ENCODE measurements at regions not wholly inside any gene's neighbourhood (a gene's known extent, or its start where the extent isn't known, plus 50 kb on each side); places are given as distances from the start of the nearest gene placed in this dataset.

DNA sequence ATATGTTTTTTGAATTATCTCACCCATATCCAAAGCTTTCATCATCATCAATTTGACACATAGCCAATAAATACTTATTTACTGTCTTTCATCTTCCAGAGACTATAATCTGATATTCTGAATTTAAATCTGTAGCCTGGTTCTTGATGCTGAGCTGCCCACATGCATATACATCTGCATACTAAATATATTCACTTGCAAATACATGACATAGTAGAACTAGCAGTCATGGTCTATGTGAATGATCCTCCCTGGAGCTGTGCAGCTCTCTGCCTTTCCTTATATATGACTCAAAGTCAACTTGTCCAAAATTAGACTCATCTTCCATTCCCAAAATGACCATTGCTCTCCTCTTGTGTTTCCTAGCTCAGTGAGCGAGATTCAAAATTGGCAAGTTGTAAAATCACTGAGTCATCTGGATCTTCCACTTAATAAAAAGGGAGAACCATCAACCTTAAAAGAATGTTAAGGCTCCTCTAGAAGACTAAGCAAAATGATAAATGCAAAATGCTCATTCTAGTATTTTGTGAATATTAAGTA, 448.2 kb downstream of the PPARGC1A start:
- no peaks in the 10 kb centered on the region for H3K9me3 ChIP-seq
- TF ChIP-seq, protein P1, sequence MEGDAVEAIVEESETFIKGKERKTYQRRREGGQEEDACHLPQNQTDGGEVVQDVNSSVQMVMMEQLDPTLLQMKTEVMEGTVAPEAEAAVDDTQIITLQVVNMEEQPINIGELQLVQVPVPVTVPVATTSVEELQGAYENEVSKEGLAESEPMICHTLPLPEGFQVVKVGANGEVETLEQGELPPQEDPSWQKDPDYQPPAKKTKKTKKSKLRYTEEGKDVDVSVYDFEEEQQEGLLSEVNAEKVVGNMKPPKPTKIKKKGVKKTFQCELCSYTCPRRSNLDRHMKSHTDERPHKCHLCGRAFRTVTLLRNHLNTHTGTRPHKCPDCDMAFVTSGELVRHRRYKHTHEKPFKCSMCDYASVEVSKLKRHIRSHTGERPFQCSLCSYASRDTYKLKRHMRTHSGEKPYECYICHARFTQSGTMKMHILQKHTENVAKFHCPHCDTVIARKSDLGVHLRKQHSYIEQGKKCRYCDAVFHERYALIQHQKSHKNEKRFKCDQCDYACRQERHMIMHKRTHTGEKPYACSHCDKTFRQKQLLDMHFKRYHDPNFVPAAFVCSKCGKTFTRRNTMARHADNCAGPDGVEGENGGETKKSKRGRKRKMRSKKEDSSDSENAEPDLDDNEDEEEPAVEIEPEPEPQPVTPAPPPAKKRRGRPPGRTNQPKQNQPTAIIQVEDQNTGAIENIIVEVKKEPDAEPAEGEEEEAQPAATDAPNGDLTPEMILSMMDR (IDR thresholded peaks at IDR 0.05; ENCODE audit: low read depth, low read length), result no peak
- no peaks in the 10 kb centered on the region for H3K36me3 ChIP-seq
- DNase-seq, result no peak
- H3K27me3 ChIP-seq, result no peaks in the 10 kb centered on the region
- H3K4me1 ChIP-seq, result no peaks in the 10 kb centered on the region
- no peak overlapping the region for H3K4me3 ChIP-seq (ENCODE audit: low read depth, low read length)

DNA sequence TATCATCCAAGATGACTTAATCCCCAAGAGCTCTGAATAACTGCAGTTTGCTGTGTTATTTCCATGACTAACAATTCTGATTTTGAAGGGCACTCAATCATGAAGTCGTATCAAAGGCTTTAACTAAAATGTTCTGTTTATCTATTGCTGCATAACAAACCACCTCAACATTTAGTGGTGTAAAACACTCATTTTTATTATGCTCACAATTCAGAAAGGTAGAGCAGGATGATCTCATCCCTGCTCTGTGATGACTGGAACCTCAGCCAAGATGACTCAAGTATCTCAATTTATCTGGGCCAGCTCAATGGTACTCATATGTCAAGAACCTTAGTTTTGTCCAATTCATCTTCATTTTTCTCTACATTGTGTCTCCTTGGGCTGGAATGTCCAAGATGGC, 451.1 kb downstream of the PPARGC1A start:
- TF ChIP-seq, protein P1 (IDR thresholded peaks at IDR 0.05; ENCODE audit: low read depth, low read length), result no peak
- Histone ChIP-seq H3K9me3 (no peaks in the 10 kb centered on the region), H3K4me1 (no peaks in the 10 kb centered on the region), H3K27me3 (no peaks in the 10 kb centered on the region), H3K36me3 (no peaks in the 10 kb centered on the region), H3K4me3 (ENCODE audit: low read depth, low read length) (no peak overlapping the region)
- no peak for DNase-seq

DNA sequence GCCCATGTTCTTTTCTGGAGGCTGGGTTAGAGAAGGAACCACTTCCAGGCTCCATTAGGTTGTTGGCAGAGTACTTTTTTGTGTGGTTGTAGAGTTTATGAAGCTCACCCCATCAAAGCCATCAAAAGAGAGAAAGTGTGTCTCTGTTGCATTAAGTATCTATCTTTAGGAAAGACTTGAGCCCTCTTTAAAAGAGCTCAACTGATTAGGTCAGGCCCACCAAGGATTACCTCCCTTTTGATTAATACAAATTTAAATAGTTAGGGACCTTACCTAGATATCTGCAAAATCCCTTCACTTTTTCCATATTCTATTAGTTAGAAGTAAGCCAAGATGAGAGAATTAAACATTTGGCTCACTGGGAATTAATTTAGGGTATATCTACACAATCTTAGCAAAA, 460.4 kb downstream of the PPARGC1A start:
- Histone ChIP-seq H3K4me3 (ENCODE audit: low read depth, low read length) (no peak overlapping the region), H3K9me3 (no peaks in the 10 kb centered on the region), H3K4me1 (no peaks in the 10 kb centered on the region), H3K36me3 (no peaks in the 10 kb centered on the region), H3K27me3 (no peaks in the 10 kb centered on the region)
- TF ChIP-seq, protein P1 (IDR thresholded peaks at IDR 0.05; ENCODE audit: low read depth, low read length), result no peak
- DNase-seq, result no peak

DNA sequence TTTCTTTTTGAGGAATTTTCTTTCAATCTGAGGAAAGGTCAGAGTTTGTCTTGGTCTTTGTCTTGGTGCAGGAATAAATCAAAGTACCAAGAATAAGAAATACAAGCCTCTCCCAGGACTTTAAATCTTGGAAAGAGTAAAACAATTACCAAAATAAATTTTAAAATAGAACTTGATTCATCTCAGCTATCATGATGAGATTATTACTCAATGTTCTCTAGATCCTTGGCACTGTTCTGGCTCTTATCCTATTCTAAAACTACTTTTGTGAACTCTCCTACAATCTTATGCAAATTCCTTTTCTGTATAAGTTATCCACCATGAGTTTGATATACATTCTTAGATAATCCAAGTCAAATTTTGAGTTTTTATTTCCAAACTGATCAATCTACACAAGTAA, 464.3 kb downstream of the PPARGC1A start:
- Histone ChIP-seq H3K27me3 (no peaks in the 10 kb centered on the region), H3K36me3 (no peaks in the 10 kb centered on the region), H3K4me1 (no peaks in the 10 kb centered on the region), H3K9me3 (no peaks in the 10 kb centered on the region), H3K4me3 (ENCODE audit: low read depth, low read length) (no peak overlapping the region)
- TF ChIP-seq, protein P1 (IDR thresholded peaks at IDR 0.05; ENCODE audit: low read depth, low read length), result no peak
- no peak for DNase-seq

DNA sequence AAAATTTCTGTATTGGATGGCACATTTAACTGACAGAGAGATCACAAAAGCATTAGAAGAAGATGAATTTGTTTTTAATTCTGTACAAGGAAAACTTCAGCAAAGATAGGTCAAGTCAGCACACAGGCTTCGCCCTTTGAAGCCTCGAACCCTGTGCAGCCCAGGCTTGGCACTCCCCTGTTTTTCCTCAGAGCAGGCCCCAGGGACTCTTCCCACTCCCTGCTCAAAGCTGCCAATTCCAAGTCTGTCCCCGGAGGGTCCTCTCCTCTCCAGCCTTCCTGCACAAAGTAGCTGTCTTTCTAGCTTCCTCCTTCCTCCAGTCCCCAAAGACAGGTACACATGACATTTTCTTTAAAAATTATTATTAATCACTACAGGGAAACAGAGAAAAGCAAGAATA, 466.3 kb downstream of the PPARGC1A start:
- Histone ChIP-seq H3K4me3 (ENCODE audit: low read depth, low read length) (no peak overlapping the region), H3K36me3 (no peaks in the 10 kb centered on the region), H3K4me1 (no peaks in the 10 kb centered on the region), H3K9me3 (no peaks in the 10 kb centered on the region), H3K27me3 (no peaks in the 10 kb centered on the region)
- TF ChIP-seq, protein P1 (IDR thresholded peaks at IDR 0.05; ENCODE audit: low read depth, low read length), result no peak
- DNase-seq, result no peak

DNA sequence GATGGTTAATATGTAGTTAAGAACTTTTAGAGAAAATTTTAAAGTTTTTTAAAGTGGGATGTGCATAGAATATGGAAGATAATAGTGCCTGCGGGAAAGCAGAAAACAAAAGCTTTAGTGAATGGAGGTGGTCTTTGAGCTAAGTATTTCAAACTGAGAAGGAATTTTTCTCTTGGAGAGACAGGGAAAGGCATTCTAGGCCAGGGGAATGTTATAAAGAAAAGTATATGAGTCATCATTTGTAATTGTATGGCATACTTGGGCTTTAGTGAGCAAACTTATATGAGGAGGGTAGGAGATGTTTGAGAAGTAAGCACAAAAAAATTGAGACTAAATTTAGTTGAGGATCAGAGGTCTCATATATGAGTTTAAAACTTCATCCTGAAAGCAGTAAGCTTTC, 467.0 kb downstream of the PPARGC1A start:
- Histone ChIP-seq H3K9me3 (no peaks in the 10 kb centered on the region), H3K36me3 (no peaks in the 10 kb centered on the region), H3K27me3 (no peaks in the 10 kb centered on the region), H3K4me1 (no peaks in the 10 kb centered on the region), H3K4me3 (ENCODE audit: low read depth, low read length) (no peak overlapping the region)
- no peak for DNase-seq
- TF ChIP-seq, protein P1 (IDR thresholded peaks at IDR 0.05; ENCODE audit: low read depth, low read length), result no peak

Measured in BE2C (cell line).